ENCODE measurements at regions not wholly inside any gene's neighbourhood (a gene's known extent, or its start where the extent isn't known, plus 50 kb on each side); places are given as distances from the start of the nearest gene placed in this dataset.

- ATAC-seq (no peak), FAIRE-seq (no peak), DNase-seq (ENCODE audit: low read depth in 1 of 2, low spot score in 1 of 2) (no peak)
- 79% methylated on average over 1 of the region's 1 CpG for WGBS (ENCODE audit: missing lambda C conversion rate)
- Histone ChIP-seq H3K27ac (no peak overlapping the region), H3K4me1 (no peaks in the 10 kb centered on the region), H3K4me2 (no peak overlapping the region), H3K4me3 (no peak overlapping the region), H3K9me3 (peaks cover 9% of the 10 kb centered on the region; the same call in 1 of the 3 replicates)
- TF ChIP-seq HOXB5 (CRISPR knock-in tag; IDR thresholded peaks at IDR 0.05) (no peak), MAFK (IDR thresholded peaks at IDR 0.05; ENCODE audit: partially characterized antibody) (no peak), CBX8 (IDR thresholded peaks at IDR 0.05) (no peak), EHF (CRISPR knock-in tag; IDR thresholded peaks at IDR 0.05) (no peak), ELK1 (IDR thresholded peaks at IDR 0.05; ENCODE audit: low read depth, low read length) (no peak), RFX5 (IDR thresholded peaks at IDR 0.05) (no peak), CHD4 (IDR thresholded peaks at IDR 0.05; ENCODE audit: borderline replicate concordance) (no peak), TFCP2L1 (CRISPR knock-in tag; IDR thresholded peaks at IDR 0.05) (no peak), MYC (IDR thresholded peaks at IDR 0.05; ENCODE audit: borderline replicate concordance, low read length) (no peak), ZSCAN20 (CRISPR knock-in tag; IDR thresholded peaks at IDR 0.05) (no peak), CHD2 (IDR thresholded peaks at IDR 0.05; ENCODE audit: low read length, partially characterized antibody) (no peak), ESRRA (IDR thresholded peaks at IDR 0.05; ENCODE audit: borderline replicate concordance, low read length) (no peak), KDM5A (IDR thresholded peaks at IDR 0.05) (no peak), FOSL2 (IDR thresholded peaks at IDR 0.05) (no peak), FOSL2 (CRISPR knock-in tag; IDR thresholded peaks at IDR 0.05) (no peak), BCL3 (IDR thresholded peaks at IDR 0.05) (no peak)
- TF ChIP-seq, protein P1, sequence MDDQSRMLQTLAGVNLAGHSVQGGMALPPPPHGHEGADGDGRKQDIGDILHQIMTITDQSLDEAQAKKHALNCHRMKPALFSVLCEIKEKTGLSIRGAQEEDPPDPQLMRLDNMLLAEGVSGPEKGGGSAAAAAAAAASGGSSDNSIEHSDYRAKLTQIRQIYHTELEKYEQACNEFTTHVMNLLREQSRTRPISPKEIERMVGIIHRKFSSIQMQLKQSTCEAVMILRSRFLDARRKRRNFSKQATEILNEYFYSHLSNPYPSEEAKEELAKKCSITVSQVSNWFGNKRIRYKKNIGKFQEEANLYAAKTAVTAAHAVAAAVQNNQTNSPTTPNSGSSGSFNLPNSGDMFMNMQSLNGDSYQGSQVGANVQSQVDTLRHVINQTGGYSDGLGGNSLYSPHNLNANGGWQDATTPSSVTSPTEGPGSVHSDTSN (IDR thresholded peaks at IDR 0.05): no peak
- TF ChIP-seq, protein P2, sequence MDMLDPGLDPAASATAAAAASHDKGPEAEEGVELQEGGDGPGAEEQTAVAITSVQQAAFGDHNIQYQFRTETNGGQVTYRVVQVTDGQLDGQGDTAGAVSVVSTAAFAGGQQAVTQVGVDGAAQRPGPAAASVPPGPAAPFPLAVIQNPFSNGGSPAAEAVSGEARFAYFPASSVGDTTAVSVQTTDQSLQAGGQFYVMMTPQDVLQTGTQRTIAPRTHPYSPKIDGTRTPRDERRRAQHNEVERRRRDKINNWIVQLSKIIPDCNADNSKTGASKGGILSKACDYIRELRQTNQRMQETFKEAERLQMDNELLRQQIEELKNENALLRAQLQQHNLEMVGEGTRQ (IDR thresholded peaks at IDR 0.05): no peak
- ChIA-PET CTCF (no interaction called here), POLR2A (no interaction called here)
Observed at GRCh38 chr12:102625819-102626218, 145.5 kb upstream of the IGF1 start.

- TF ChIP-seq ZFP36 (IDR thresholded peaks at IDR 0.05; ENCODE audit: borderline replicate concordance, partially characterized antibody): no peak
- ChIA-PET POLR2A (no interaction called here), CTCF (interaction anchor here (0.6 kb wide), 1 partner anchor 24 kb away, joined by 3 read pairs; no protein-coding TSS in a partner anchor)
- 91% methylated on average over 2 of the region's 2 CpGs for WGBS (ENCODE audit: missing lambda C conversion rate)
- Histone ChIP-seq H3K4me3 (no peak overlapping the region), H3K27ac (no peak overlapping the region), H3K9me3 (peaks cover 5% of the 10 kb centered on the region; the same call in 1 of the 3 replicates), H3K4me1 (no peaks in the 10 kb centered on the region), H3K4me2 (no peak overlapping the region)
- FAIRE-seq: no peak
- no peak for ATAC-seq
- no peak for DNase-seq (ENCODE audit: low read depth in 1 of 2, low spot score in 1 of 2)
Observed at GRCh38 chr12:102622618-102623017, 142.3 kb upstream of the IGF1 start.

- no peak for ATAC-seq
- no peak for DNase-seq (ENCODE audit: low read depth in 1 of 2, low spot score in 1 of 2)
- Histone ChIP-seq H3K9me3 (no peaks in the 10 kb centered on the region), H3K4me3 (no peak overlapping the region), H3K27ac (no peak overlapping the region), H3K4me1 (no peaks in the 10 kb centered on the region), H3K4me2 (no peak overlapping the region)
- 58% methylated on average over 5 of the region's 5 CpGs for WGBS (ENCODE audit: missing lambda C conversion rate)
- ChIA-PET CTCF (interaction anchor here (1.1 kb wide), 1 partner anchor 17 kb away, joined by 3 read pairs; no protein-coding TSS in a partner anchor), POLR2A (no interaction called here)
- FAIRE-seq: no peak
- TF ChIP-seq HOXA7 (CRISPR knock-in tag; IDR thresholded peaks at IDR 0.05): no peak
- no peak for TF ChIP-seq EHF (CRISPR knock-in tag; IDR thresholded peaks at IDR 0.05)
- TF ChIP-seq ESRRA (IDR thresholded peaks at IDR 0.05; ENCODE audit: borderline replicate concordance, low read length): no peak
- no peak for TF ChIP-seq NPAS2 (CRISPR knock-in tag; IDR thresholded peaks at IDR 0.05; ENCODE audit: borderline replicate concordance)
- TF ChIP-seq ZC3H11A (IDR thresholded peaks at IDR 0.05): no peak
- TF ChIP-seq JUNB (IDR thresholded peaks at IDR 0.05): no peak
- no peak for TF ChIP-seq HDAC2 (IDR thresholded peaks at IDR 0.05)
- TF ChIP-seq ZFP36 (IDR thresholded peaks at IDR 0.05; ENCODE audit: borderline replicate concordance, partially characterized antibody): no peak
- no peak for TF ChIP-seq ELK1 (IDR thresholded peaks at IDR 0.05; ENCODE audit: low read depth, low read length)
- no peak for TF ChIP-seq E2F6 (IDR thresholded peaks at IDR 0.05; ENCODE audit: borderline replicate concordance, low read depth)
- TF ChIP-seq JUN (IDR thresholded peaks at IDR 0.05): no peak
- no peak for TF ChIP-seq NFE2L2 (conservative IDR thresholded peaks at IDR 0.05; ENCODE audit: low read length)
- TF ChIP-seq RAD21 (conservative IDR thresholded peaks at IDR 0.05 in 1 of 2, IDR thresholded peaks at IDR 0.05 in 1 of 2): no peak
- no peak for TF ChIP-seq MAX (IDR thresholded peaks at IDR 0.05)
- no peak for TF ChIP-seq CHD4 (IDR thresholded peaks at IDR 0.05; ENCODE audit: borderline replicate concordance)
- no peak for TF ChIP-seq ZSCAN20 (CRISPR knock-in tag; IDR thresholded peaks at IDR 0.05)
Observed at GRCh38 chr12:102618197-102618877, 138.0 kb upstream of the IGF1 start.
